B cell (primary cell): ENCODE measurements at regions not wholly inside any gene's neighbourhood (a gene's known extent, or its start where the extent isn't known, plus 50 kb on each side); places are given as distances from the start of the nearest gene placed in this dataset.

Source experiments
- ATAC-seq: fragments of 200-7000 bp; cut with Tn5 transposase; one replicate; pipeline ENCODE4 v1.10.0; 2021; ENCODE audit warnings: low read depth, mild to moderate bottlenecking, moderate number of reproducible peaks, moderate library complexity
- CTCF ChIA-PET: fragments of 350-600 bp; sonication (Branson Sonifier 250); formaldehyde crosslinking; loops from one replicate; lab custom pipeline; 2021; ENCODE audit warnings: antibody characterized with exemption, inconsistent platforms; lab: Charles Lee
- POLR2A ChIA-PET: fragments of 350-600 bp; sonication (Branson Sonifier 250); formaldehyde crosslinking; loops from one replicate; lab custom pipeline; 2021; ENCODE audit warnings: antibody characterized with exemption; lab: Charles Lee
- DNase-seq: peaks from one replicate; pipeline ENCODE4 v3.0.0; 2013
- H2AFZ ChIP-seq: 2 replicates; pipeline ENCODE4 v1.6.1; 2012; ENCODE audit warnings: mild to moderate bottlenecking, low read depth, low read length; ENCODE audit not compliant: insufficient read depth, poor library complexity, severe bottlenecking
- H3K27ac ChIP-seq, 2 donors: 1 replicate in 1 of 2; 2 replicates in 1 of 2; pipeline ENCODE4 v1.5.1; 2012 to 2013; ENCODE audit warnings: low read length in 2 of 2, mild to moderate bottlenecking in 2 of 2, moderate library complexity in 1 of 2
- H3K27me3 ChIP-seq, 4 experiments: fragments of 200-600 bp in 1 of 4; sonication (generic) in 1 of 4; replicated peaks in 1 of 4; 1 replicate in 2 of 4; 2 replicates in 2 of 4; pipeline versions ENCODE4 v1.6.1 to v1.7.0; 2013 to 2016; ENCODE audit warnings: low read length in 3 of 4, mild to moderate bottlenecking in 2 of 4, mixed read lengths in 1 of 4, moderate library complexity in 1 of 4; ENCODE audit not compliant: insufficient read depth in 4 of 4, control insufficient read depth in 3 of 4; ENCODE audit errors: control extremely low read depth in 1 of 4
- H3K36me3 ChIP-seq, 2 experiments: replicated peaks in 1 of 2; 1 replicate in 1 of 2; 2 replicates in 1 of 2; pipeline versions ENCODE4 v1.6.1 to v1.7.1; 2013; ENCODE audit warnings: low read length in 1 of 2; ENCODE audit not compliant: insufficient read depth in 2 of 2, control insufficient read depth in 1 of 2; ENCODE audit errors: control extremely low read depth in 1 of 2, extremely low read depth in 1 of 2
- H3K4me1 ChIP-seq, 2 donors: fragments of 200-600 bp in 1 of 2; sonication (generic) in 1 of 2; 1 replicate in 1 of 2; 2 replicates in 1 of 2; pipeline versions ENCODE4 v1.5.1 to v1.6.1; 2013 to 2017; ENCODE audit warnings: low read length in 2 of 2; ENCODE audit not compliant: control insufficient read depth in 2 of 2, insufficient read depth in 2 of 2
- H3K4me2 ChIP-seq: replicated peaks from 2 replicates; pipeline ENCODE3; 2012; ENCODE audit warnings: mild to moderate bottlenecking, low read depth, low read length; ENCODE audit not compliant: poor library complexity, severe bottlenecking
- H3K4me3 ChIP-seq, 5 experiments: fragments of 200-600 bp in 1 of 5; sonication (generic) in 1 of 5; 1 replicate in 3 of 5; 2 replicates in 2 of 5; pipeline versions ENCODE4 v1.5.1 to v1.7.0; 2011 to 2016; ENCODE audit warnings: low read length in 4 of 5, mild to moderate bottlenecking in 4 of 5, low read depth in 2 of 5, control low read depth in 1 of 5, moderate library complexity in 1 of 5; ENCODE audit not compliant: insufficient read depth in 1 of 5; ENCODE audit errors: control extremely low read depth in 1 of 5, extremely low read depth in 1 of 5
- H3K79me2 ChIP-seq: fragments of 200-600 bp; sonication (generic); one replicate; pipeline ENCODE4 v1.6.0; 2016; ENCODE audit warnings: low read length; ENCODE audit not compliant: control insufficient read depth, insufficient read depth
- H3K9ac ChIP-seq: fragments of 200-600 bp; sonication (generic); 2 replicates; pipeline ENCODE4 v1.6.1; 2017; ENCODE audit warnings: mild to moderate bottlenecking, low read length, moderate library complexity
- H3K9me3 ChIP-seq, 3 donors: one replicate each; pipeline versions ENCODE4 v1.6.1 to v1.7.1; 2013; ENCODE audit warnings: low read length in 2 of 3; ENCODE audit not compliant: control insufficient read depth in 2 of 3, insufficient read depth in 1 of 3; ENCODE audit errors: control extremely low read depth in 1 of 3
- H4K20me1 ChIP-seq: 2 replicates; pipeline ENCODE4 v1.6.0; 2012; ENCODE audit warnings: mild to moderate bottlenecking, low read length; ENCODE audit not compliant: insufficient read depth, control insufficient read depth, poor library complexity, severe bottlenecking
- H3K27ac Mint-ChIP-seq: one replicate; pipeline ENCODE4 v1.8.0; 2021; ENCODE audit warnings: mixed read lengths
- H3K27me3 Mint-ChIP-seq: one replicate; pipeline ENCODE4 v1.8.0; 2021; ENCODE audit warnings: mixed read lengths
- H3K4me1 Mint-ChIP-seq: one replicate; pipeline ENCODE4 v1.8.0; 2021; ENCODE audit warnings: mixed read lengths
- H3K4me3 Mint-ChIP-seq: one replicate; pipeline ENCODE4 v1.8.0; 2021; ENCODE audit warnings: mixed read lengths
- H3K9me3 Mint-ChIP-seq: one replicate; pipeline ENCODE4 v1.8.0; 2022; ENCODE audit warnings: mixed read lengths; ENCODE audit not compliant: insufficient read depth
- EZH2 ChIP-seq: IDR thresholded peaks from 2 replicates; pipeline ENCODE4 v1.6.1; 2012; ENCODE audit warnings: borderline replicate concordance, low read depth, mild to moderate bottlenecking, moderate library complexity, low read length; ENCODE audit not compliant: insufficient read depth, poor library complexity, severe bottlenecking
- WGBS: methylation state at CpG from one replicate; pipeline ENCODE4 v1.1.5; 2013; ENCODE audit warnings: missing lambda C conversion rate; ENCODE audit not compliant: insufficient coverage; 5-methylcytosine and 5-hydroxymethylcytosine counted together
- intact Hi-C: fragments of 100-400 bp; cut with micrococcal nuclease; formaldehyde crosslinking; loops from one replicate; pipeline ENCODE4 v1.10.0; 2022
- TF ChIP-seq, protein P1 (sequence below): fragments of 200-600 bp; IDR thresholded peaks from one replicate; pipeline ENCODE4 v1.8.0; 2022; ENCODE audit warnings: antibody characterized with exemption, mild to moderate bottlenecking

DNA sequence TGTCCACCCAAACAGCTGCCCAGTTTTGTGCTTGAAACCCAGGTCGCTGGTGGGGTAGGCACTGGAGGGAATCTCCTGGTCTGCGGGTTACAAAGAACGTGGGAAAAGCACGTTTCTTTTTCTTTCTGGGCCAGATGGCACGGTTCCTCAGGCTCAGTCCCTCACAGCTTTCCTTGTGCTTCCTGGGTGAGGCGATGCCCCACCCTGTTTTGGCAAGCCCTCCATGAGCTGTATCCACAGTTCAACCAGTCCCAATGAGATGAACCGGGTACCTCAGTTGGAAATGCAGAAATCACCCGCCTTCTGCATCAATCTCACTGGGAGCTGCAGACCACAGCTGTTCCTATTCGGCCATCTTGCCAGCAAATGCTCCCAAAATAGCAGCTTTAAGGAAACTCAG, 51.4 kb upstream of the TMTC2 start:
- Histone ChIP-seq H3K4me1 (no peaks in the 10 kb centered on the region), H3K4me3 (no peak overlapping the region), H3K9me3 (peaks cover 0 to 11% (median 0%) of the 10 kb centered on the region in 3 donors), H3K9ac (no peak overlapping the region), H3K79me2 (no peaks in the 10 kb centered on the region), H2AFZ (no peak overlapping the region), H3K27ac (no peak overlapping the region), H3K4me2 (no peak overlapping the region), H4K20me1 (no peaks in the 10 kb centered on the region), H3K27me3 (peaks cover 0 to 3% (median 0%) of the 10 kb centered on the region in 4 experiments), H3K36me3 (no peaks in the 10 kb centered on the region)
- Mint-ChIP-seq H3K27me3 (no peaks in the 10 kb centered on the region), H3K27ac (no peak overlapping the region), H3K4me3 (no peak overlapping the region), H3K4me1 (no peaks in the 10 kb centered on the region), H3K9me3 (peaks cover 3% of the 10 kb centered on the region)
- intact Hi-C loops: no loop called here
- 93% methylated on average over 8 of the region's 9 CpGs for WGBS
- no peak for DNase-seq
- ATAC-seq: no peak
- CTCF ChIA-PET: no interaction called here
- POLR2A ChIA-PET: no interaction called here
- TF ChIP-seq EZH2: no peak
- TF ChIP-seq, protein P1, sequence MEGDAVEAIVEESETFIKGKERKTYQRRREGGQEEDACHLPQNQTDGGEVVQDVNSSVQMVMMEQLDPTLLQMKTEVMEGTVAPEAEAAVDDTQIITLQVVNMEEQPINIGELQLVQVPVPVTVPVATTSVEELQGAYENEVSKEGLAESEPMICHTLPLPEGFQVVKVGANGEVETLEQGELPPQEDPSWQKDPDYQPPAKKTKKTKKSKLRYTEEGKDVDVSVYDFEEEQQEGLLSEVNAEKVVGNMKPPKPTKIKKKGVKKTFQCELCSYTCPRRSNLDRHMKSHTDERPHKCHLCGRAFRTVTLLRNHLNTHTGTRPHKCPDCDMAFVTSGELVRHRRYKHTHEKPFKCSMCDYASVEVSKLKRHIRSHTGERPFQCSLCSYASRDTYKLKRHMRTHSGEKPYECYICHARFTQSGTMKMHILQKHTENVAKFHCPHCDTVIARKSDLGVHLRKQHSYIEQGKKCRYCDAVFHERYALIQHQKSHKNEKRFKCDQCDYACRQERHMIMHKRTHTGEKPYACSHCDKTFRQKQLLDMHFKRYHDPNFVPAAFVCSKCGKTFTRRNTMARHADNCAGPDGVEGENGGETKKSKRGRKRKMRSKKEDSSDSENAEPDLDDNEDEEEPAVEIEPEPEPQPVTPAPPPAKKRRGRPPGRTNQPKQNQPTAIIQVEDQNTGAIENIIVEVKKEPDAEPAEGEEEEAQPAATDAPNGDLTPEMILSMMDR: no peak
